Left cardiac atrium (tissue), 4 donors: ENCODE measurements at regions not wholly inside any gene's neighbourhood (a gene's known extent, or its start where the extent isn't known, plus 50 kb on each side); places are given as distances from the start of the nearest gene placed in this dataset.

Experiments used
- ATAC-seq, 2 donors: fragments of 200-7000 bp; cut with Tn5 transposase; one replicate each; pipeline ENCODE4 v1.9.1; 2020; ENCODE audit warnings: mild to moderate bottlenecking in 2 of 2, moderate library complexity in 2 of 2
- DNase-seq: peaks from one replicate; pipeline ENCODE4 v3.0.0-alpha.2; 2020
- intact Hi-C, 2 donors: fragments of 100-400 bp; cut with DNase I; formaldehyde crosslinking; loops; one replicate each; pipeline versions ENCODE4 v1.14.1 to v1.15.1; 2022 to 2023
- donor health status: DM: no; HTN: yes; CAD: no.
- donor health status: DM: no; HTN: yes; CAD: no; lungs with severe emphysema.
- donor health status: DM: yes; HTN: yes; CAD: no.
- donor health status: Dilated cardiomyopathy.

- ATAC-seq (no peak), DNase-seq (no peak)
- intact Hi-C loops: loop anchor here in 1 of 2 donors (5.0 kb wide), 1 partner anchor 179 kb away; no protein-coding TSS in a partner anchor
Measured at GRCh38 chr2:144333143-144333555, 186.8 kb downstream of the ZEB2 start.

GRCh38 chr2:144332356-144333142 lies 187.4 kb downstream of the ZEB2 start:
- ATAC-seq (peak; percentile 92 to 95), DNase-seq (peak; percentile 87)
- intact Hi-C loops: loop anchor here in 1 of 2 donors (5.0 kb wide), 1 partner anchor 180 kb away; no protein-coding TSS in a partner anchor

- peak; percentile 76 for DNase-seq
- ATAC-seq: peak; percentile 90 to 92
- intact Hi-C loops: loop anchor here in 1 of 2 donors (5.0 kb wide), 1 partner anchor 180 kb away; no protein-coding TSS in a partner anchor
Measured at GRCh38 chr2:144331674-144332355, 188.1 kb downstream of the ZEB2 start.

- no peak for DNase-seq
- no peak for ATAC-seq
- intact Hi-C loops: loop anchor here in 1 of 2 donors (5.0 kb wide), 1 partner anchor 181 kb away; no protein-coding TSS in a partner anchor
Measured at GRCh38 chr2:144330951-144331673, 188.8 kb downstream of the ZEB2 start.

- DNase-seq (no peak), ATAC-seq (no peak)
- intact Hi-C loops: no loop called here
Measured at GRCh38 chr2:144329472-144329871, 190.4 kb downstream of the ZEB2 start.

- intact Hi-C loops: no loop called here
- DNase-seq: no peak
- ATAC-seq: no peak
Measured at GRCh38 chr2:144328938-144329337, 191.0 kb downstream of the ZEB2 start.

- DNase-seq: no peak
Measured at GRCh38 chr2:144326825-144327224, 193.1 kb downstream of the ZEB2 start.

GRCh38 chr2:144325086-144325485 lies 194.8 kb downstream of the ZEB2 start:
- peak in 1 of 2 donors; percentile 48 for ATAC-seq
- no peak for DNase-seq
- intact Hi-C loops: no loop called here

More at GRCh38 chr2:144326825-144327224, 193.1 kb downstream of the ZEB2 start:
- intact Hi-C loops: no loop called here
- no peak for ATAC-seq

GRCh38 chr2:144324446-144325045 lies 195.4 kb downstream of the ZEB2 start:
- ATAC-seq: no peak
- intact Hi-C loops: no loop called here
- no peak for DNase-seq

- intact Hi-C loops: no loop called here
- ATAC-seq (no peak), DNase-seq (no peak)
Measured at GRCh38 chr2:144323946-144324345, 196.0 kb downstream of the ZEB2 start.

- DNase-seq (no peak), ATAC-seq (no peak)
- intact Hi-C loops: no loop called here
Measured at GRCh38 chr2:144322379-144322778, 197.5 kb downstream of the ZEB2 start.

GRCh38 chr2:144320491-144320890 lies 199.4 kb downstream of the ZEB2 start:
- peak; percentile 32 to 85 for ATAC-seq
- intact Hi-C loops: no loop called here
- DNase-seq: no peak

- ATAC-seq (no peak), DNase-seq (no peak)
- intact Hi-C loops: no loop called here
Measured at GRCh38 chr2:144317071-144317738, 202.7 kb downstream of the ZEB2 start.

GRCh38 chr2:144310889-144311608 lies 208.9 kb downstream of the ZEB2 start:
- ATAC-seq (no peak), DNase-seq (no peak)
- intact Hi-C loops: no loop called here

GRCh38 chr2:144310484-144310883 lies 209.4 kb downstream of the ZEB2 start:
- DNase-seq: no peak
- ATAC-seq: no peak
- intact Hi-C loops: no loop called here

- intact Hi-C loops: no loop called here
- DNase-seq (no peak), ATAC-seq (no peak)
Measured at GRCh38 chr2:144307711-144308110, 212.2 kb downstream of the ZEB2 start.

- DNase-seq: no peak
- intact Hi-C loops: no loop called here
- ATAC-seq: no peak
Measured at GRCh38 chr2:144304202-144304601, 215.7 kb downstream of the ZEB2 start.

- ATAC-seq (no peak), DNase-seq (no peak)
- intact Hi-C loops: no loop called here
Measured at GRCh38 chr2:144300632-144301031, 219.3 kb downstream of the ZEB2 start.
